HL-60 (cell line): ENCODE measurements at regions not wholly inside any gene's neighbourhood (a gene's known extent, or its start where the extent isn't known, plus 50 kb on each side); places are given as distances from the start of the nearest gene placed in this dataset.
"Not testable (repeated sequence)": the region's sequence is repeated elsewhere in the genome, so short reads cannot be mapped to it uniquely, and the experiment has no call there.

Experiments used
- DNase-seq, 2 experiments: peaks; one replicate each; pipeline ENCODE4 v3.0.0-alpha.2; 2010 to 2020; ENCODE audit warnings: low read depth in 1 of 2, low spot score in 1 of 2
- H3K27ac ChIP-seq: fragments of 250-450 bp; sonication (Bioruptor Pico); replicated peaks from 2 replicates; pipeline ENCODE4 v1.5.1; 2020; ENCODE audit warnings: mild to moderate bottlenecking, moderate library complexity
- H3K27me3 ChIP-seq: fragments of 250-450 bp; sonication (Bioruptor Pico); 2 replicates; pipeline ENCODE4 v1.5.1; 2021; ENCODE audit warnings: mild to moderate bottlenecking, moderate library complexity; ENCODE audit not compliant: insufficient read depth, poor library complexity, severe bottlenecking
- H3K4me3 ChIP-seq: replicated peaks from 2 replicates; pipeline ENCODE4 v1.5.1; 2011; ENCODE audit warnings: mild to moderate bottlenecking, control low read depth, low read length; ENCODE audit not compliant: insufficient read depth
- CTCF ChIP-seq: IDR thresholded peaks from one replicate; pipeline ENCODE4 v1.5.1; 2011; ENCODE audit warnings: low read length, control low read depth, inconsistent platforms; ENCODE audit not compliant: insufficient read depth
- GABPA ChIP-seq: IDR thresholded peaks from 2 replicates; pipeline ENCODE4 v1.6.1; 2012; ENCODE audit warnings: low read depth
- POLR2AphosphoS5 ChIP-seq: IDR thresholded peaks from 2 replicates; pipeline ENCODE4 v1.6.1; 2012; ENCODE audit warnings: low read depth
- REST ChIP-seq: IDR thresholded peaks from 2 replicates; pipeline ENCODE4 v1.6.1; 2012; ENCODE audit warnings: low read depth; ENCODE audit not compliant: insufficient replicate concordance
- SPI1 ChIP-seq: IDR thresholded peaks from 2 replicates; pipeline ENCODE4 v1.6.1; 2012; ENCODE audit warnings: low read depth, mild to moderate bottlenecking, borderline replicate concordance

- no peak for DNase-seq
- no peak for TF ChIP-seq POLR2AphosphoS5
- no peak for TF ChIP-seq GABPA
- TF ChIP-seq SPI1 = no peak
- TF ChIP-seq REST = no peak
- TF ChIP-seq CTCF = no peak
- Histone ChIP-seq H3K27ac (no peak overlapping the region), H3K4me3 (peak overlapping the region; percentile 57), H3K27me3 (no peaks in the 10 kb centered on the region)
Measured at GRCh38 chr4:82284475-82284857, 89.3 kb downstream of the HNRNPD start.

- H3K27ac ChIP-seq = no peak overlapping the region
- H3K4me3 ChIP-seq = no peak overlapping the region
- TF ChIP-seq REST = no peak
- no peak for TF ChIP-seq SPI1
- TF ChIP-seq GABPA = no peak
- no peak for DNase-seq
- peaks cover 3% of the 10 kb centered on the region for H3K27me3 ChIP-seq
Measured at GRCh38 chr4:82282875-82283274, 90.9 kb downstream of the HNRNPD start.

- DNase-seq, H3K27ac ChIP-seq, H3K4me3 ChIP-seq: not testable (repeated sequence)
- peaks cover 11% of the 10 kb centered on the region for H3K27me3 ChIP-seq
Measured at GRCh38 chr4:82279550-82279949, 94.2 kb downstream of the HNRNPD start.

GRCh38 chr4:82276332-82276640 is 97.5 kb downstream of the HNRNPD start:
- Histone ChIP-seq H3K4me3 (no peak overlapping the region), H3K27ac (no peak overlapping the region), H3K27me3 (peaks cover 15% of the 10 kb centered on the region)
- TF ChIP-seq CTCF (no peak), POLR2AphosphoS5 (no peak), REST (no peak), SPI1 (no peak), GABPA (no peak)
- no peak for DNase-seq
